OCI-LY7 (cell line): ENCODE measurements at regions not wholly inside any gene's neighbourhood (a gene's known extent, or its start where the extent isn't known, plus 50 kb on each side); places are given as distances from the start of the nearest gene placed in this dataset.
A peak's percentile ranks its signal among the peaks of the same experiment; 100 is the strongest.

Experiments used
- BruUV-seq: library from RNA; stranded (reverse); fragments of 400-500 nt; replicated peaks from 2 replicates; lab custom pipeline; 2021; lab: Mats Ljungman, UMichigan
- CTCF ChIA-PET: fragments of 300-600 bp; sonication (Branson Sonifier 250); formaldehyde crosslinking; loops from one replicate; lab custom pipeline; 2022; ENCODE audit warnings: antibody characterized with exemption; ENCODE audit not compliant: unreplicated experiment; lab: Charles Lee
- POLR2A ChIA-PET: fragments of 300-600 bp; sonication (Branson Sonifier 250); formaldehyde crosslinking; loops from one replicate; lab custom pipeline; 2022; ENCODE audit warnings: antibody characterized with exemption; lab: Charles Lee
- DNase-seq: peaks from one replicate; pipeline ENCODE4 v3.0.0-alpha.2; 2015; ENCODE audit warnings: low spot score
- H2AFZ ChIP-seq: fragments of 200-600 bp; sonication (generic), shearing (Covaris generic); 2 replicates; pipeline ENCODE4 v1.6.1; 2014; ENCODE audit warnings: mild to moderate bottlenecking, antibody characterized with exemption, low read length, moderate library complexity
- H3K27ac ChIP-seq: fragments of 200-600 bp; sonication (generic); 2 replicates; pipeline ENCODE4 v1.5.1; 2014; ENCODE audit warnings: mixed run types, low read depth, mild to moderate bottlenecking, moderate library complexity, low read length, inconsistent platforms; ENCODE audit not compliant: poor library complexity, severe bottlenecking
- H3K36me3 ChIP-seq: fragments of 200-600 bp; sonication (generic); 2 replicates; pipeline ENCODE4 v1.6.1; 2014; ENCODE audit warnings: mild to moderate bottlenecking, antibody characterized with exemption, low read length, moderate library complexity, mixed read lengths; ENCODE audit not compliant: insufficient read depth
- H3K4me1 ChIP-seq: fragments of 200-600 bp; sonication (generic); 2 replicates; pipeline ENCODE4 v1.5.1; 2014; ENCODE audit warnings: mild to moderate bottlenecking, low read length; ENCODE audit not compliant: insufficient read depth, poor library complexity, severe bottlenecking
- H3K4me2 ChIP-seq: fragments of 200-600 bp; sonication (generic); 2 replicates; pipeline ENCODE4 v1.6.1; 2014; ENCODE audit warnings: mild to moderate bottlenecking, low read length
- H3K4me3 ChIP-seq: fragments of 200-600 bp; sonication (generic); 2 replicates; pipeline ENCODE4 v1.5.1; 2014; ENCODE audit warnings: mild to moderate bottlenecking, low read depth, low read length; ENCODE audit not compliant: poor library complexity, severe bottlenecking
- H3K79me2 ChIP-seq: fragments of 200-600 bp; sonication (generic); 2 replicates; pipeline ENCODE4 v1.6.1; 2016; ENCODE audit warnings: low read depth, mild to moderate bottlenecking, low read length, moderate library complexity, mixed read lengths; ENCODE audit not compliant: insufficient read depth
- H3K9me2 ChIP-seq: fragments of 200-600 bp; sonication (generic); 2 replicates; pipeline ENCODE4 v1.6.1; 2016; ENCODE audit warnings: mild to moderate bottlenecking, low read length, mixed read lengths; ENCODE audit not compliant: insufficient read depth
- H3K9me3 ChIP-seq: fragments of 200-600 bp; sonication (generic); 2 replicates; pipeline ENCODE4 v1.6.1; 2014; ENCODE audit warnings: mild to moderate bottlenecking, mixed run types, low read length, mixed read lengths
- H4K20me1 ChIP-seq: fragments of 200-600 bp; sonication (generic); 2 replicates; pipeline ENCODE4 v1.6.1; 2014; ENCODE audit warnings: mild to moderate bottlenecking, antibody characterized with exemption, low read length, moderate library complexity, mixed read lengths; ENCODE audit not compliant: insufficient read depth
- CTCF ChIP-seq: fragments of 200-600 bp; sonication (generic); conservative IDR thresholded peaks from 2 replicates; pipeline ENCODE4 v1.5.1; 2014; ENCODE audit warnings: mild to moderate bottlenecking, antibody characterized with exemption, low read length, moderate library complexity, mixed read lengths
- EZH2phosphoT487 ChIP-seq: fragments of 200-600 bp; sonication (generic); IDR thresholded peaks from 2 replicates; pipeline ENCODE4 v1.6.1; 2018; ENCODE audit warnings: low read depth, borderline replicate concordance, mild to moderate bottlenecking, mixed run types, antibody characterized with exemption, low read length, moderate library complexity, mixed read lengths
- intact Hi-C: fragments of 100-400 bp; cut with micrococcal nuclease; formaldehyde crosslinking; loops from one replicate; pipeline ENCODE4 v1.10.0; 2022; ENCODE audit not compliant: unreplicated experiment

- no peaks in the 10 kb centered on the region for H3K36me3 ChIP-seq
- no peaks in the 10 kb centered on the region for H3K79me2 ChIP-seq
- H3K9me3 ChIP-seq: no peaks in the 10 kb centered on the region
- H3K4me1 ChIP-seq: peaks cover 6% of the 10 kb centered on the region
- H3K9me2 ChIP-seq: no peaks in the 10 kb centered on the region
- no peak for DNase-seq
- CTCF ChIA-PET: interaction anchor here (0.5 kb wide), 1 partner anchor 28 kb away, joined by 3 read pairs; no protein-coding TSS in a partner anchor
- H3K4me2 ChIP-seq: no peak overlapping the region
- no peak overlapping the region for H3K4me3 ChIP-seq
- no peaks in the 10 kb centered on the region for H4K20me1 ChIP-seq
- intact Hi-C loops: no loop called here
- H3K27ac ChIP-seq: no peak overlapping the region
- no peak for TF ChIP-seq EZH2phosphoT487
- TF ChIP-seq CTCF: no peak
- POLR2A ChIA-PET: no interaction called here
- no peak overlapping the region for H2AFZ ChIP-seq
- BruUV-seq: no TSS peak
Observed at GRCh38 chr4:159024266-159024665, 78.6 kb upstream of the RAPGEF2 start.

GRCh38 chr4:159024828-159025227 lies 78.1 kb upstream of the RAPGEF2 start:
- ChIA-PET CTCF (no interaction called here), POLR2A (no interaction called here)
- Histone ChIP-seq H3K4me1 (peaks cover 6% of the 10 kb centered on the region), H3K36me3 (no peaks in the 10 kb centered on the region), H3K9me3 (no peaks in the 10 kb centered on the region), H4K20me1 (no peaks in the 10 kb centered on the region), H3K4me2 (no peak overlapping the region), H2AFZ (no peak overlapping the region), H3K27ac (no peak overlapping the region), H3K9me2 (no peaks in the 10 kb centered on the region), H3K79me2 (no peaks in the 10 kb centered on the region), H3K4me3 (no peak overlapping the region)
- TF ChIP-seq CTCF: no peak
- no peak for TF ChIP-seq EZH2phosphoT487
- no TSS peak for BruUV-seq
- DNase-seq: no peak
- intact Hi-C loops: no loop called here

- no peak for DNase-seq
- peak overlapping the region; percentile 23; the same call in 1 of the 2 replicates for H2AFZ ChIP-seq
- H3K36me3 ChIP-seq: no peaks in the 10 kb centered on the region
- no peaks in the 10 kb centered on the region for H3K79me2 ChIP-seq
- TF ChIP-seq CTCF (no peak), EZH2phosphoT487 (no peak)
- no peaks in the 10 kb centered on the region for H4K20me1 ChIP-seq
- ChIA-PET CTCF (interaction anchor here (0.6 kb wide), 1 partner anchor 319 kb away, joined by 3 read pairs; no protein-coding TSS in a partner anchor), POLR2A (interaction anchor here (2.0 kb wide), 1 partner anchor 9 kb away, joined by 7 read pairs; no protein-coding TSS in a partner anchor)
- H3K27ac ChIP-seq: no peak overlapping the region
- intact Hi-C loops: no loop called here
- H3K4me1 ChIP-seq: peaks cover 6% of the 10 kb centered on the region
- H3K4me3 ChIP-seq: no peak overlapping the region
- no peaks in the 10 kb centered on the region for H3K9me2 ChIP-seq
- no TSS peak for BruUV-seq
- H3K4me2 ChIP-seq: no peak overlapping the region
- no peaks in the 10 kb centered on the region for H3K9me3 ChIP-seq
Observed at GRCh38 chr4:159026329-159026728, 76.5 kb upstream of the RAPGEF2 start.
